Activated T-cell treated with anti-CD3 and anti-CD28 coated beads for 48 hours (primary cell): ENCODE measurements at regions not wholly inside any gene's neighbourhood (a gene's known extent, or its start where the extent isn't known, plus 50 kb on each side); places are given as distances from the start of the nearest gene placed in this dataset.
"Not testable (repeated sequence)": the region's sequence is repeated elsewhere in the genome, so short reads cannot be mapped to it uniquely, and the experiment has no call there.

Source experiments
- DNase-seq: peaks from one replicate; pipeline ENCODE4 v3.0.0-alpha.2; 2020; ENCODE audit warnings: low read depth

DNA sequence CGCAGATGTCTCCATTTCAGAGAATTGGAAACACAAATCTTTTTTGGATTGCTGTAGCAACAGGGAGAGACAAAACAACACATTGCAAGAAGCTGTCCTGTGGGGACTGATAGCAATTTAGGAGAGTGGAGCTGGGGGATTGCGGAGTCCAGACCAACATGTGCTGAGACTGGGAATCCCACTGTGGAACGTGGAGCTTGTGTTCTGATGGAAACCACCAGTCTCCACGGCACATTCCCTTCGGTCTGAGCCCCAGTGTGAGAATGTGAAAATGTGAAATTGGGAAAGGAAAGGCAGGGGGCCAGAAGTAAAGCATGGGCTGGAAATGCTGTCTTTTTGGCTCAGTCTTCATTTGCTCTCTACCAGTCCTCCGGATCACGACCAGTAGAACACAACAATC, 348.8 kb upstream of the TNC start:
- DNase-seq, result no peak

GRCh38 chr9:115469841-115470240, 351.9 kb upstream of the TNC start:
- DNase-seq, result no peak

GRCh38 chr9:115473032-115473431, 355.1 kb upstream of the TNC start:
- DNase-seq, result not testable (repeated sequence)

DNA sequence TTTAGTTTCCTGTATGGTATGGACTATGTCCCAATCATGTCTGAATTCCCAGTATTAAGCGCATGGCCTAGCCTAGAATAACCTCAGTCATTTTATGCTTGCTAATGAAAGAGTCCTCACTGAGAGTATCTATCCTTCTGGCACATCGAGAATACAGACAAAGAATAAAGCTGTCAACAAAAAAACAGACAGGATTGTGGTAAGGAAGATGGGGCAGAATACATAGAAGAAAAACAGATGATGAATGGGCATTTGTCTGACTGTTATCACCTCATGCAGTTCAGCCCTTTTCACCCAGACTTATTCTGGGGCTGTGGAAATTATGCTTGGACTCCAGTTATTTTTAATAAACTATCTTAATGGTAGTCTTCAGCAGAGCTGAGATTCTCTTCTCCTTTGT, 363.8 kb upstream of the TNC start:
- DNase-seq, result no peak

GRCh38 chr9:115482747-115483146, 364.8 kb upstream of the TNC start:
- DNase-seq, result no peak

- no peak for DNase-seq
These were observed 374.9 kb upstream of the TNC start for GRCh38 chr9:115492869-115493268.

GRCh38 chr9:115494393-115494792, 376.4 kb upstream of the TNC start:
- DNase-seq, result no peak

DNA sequence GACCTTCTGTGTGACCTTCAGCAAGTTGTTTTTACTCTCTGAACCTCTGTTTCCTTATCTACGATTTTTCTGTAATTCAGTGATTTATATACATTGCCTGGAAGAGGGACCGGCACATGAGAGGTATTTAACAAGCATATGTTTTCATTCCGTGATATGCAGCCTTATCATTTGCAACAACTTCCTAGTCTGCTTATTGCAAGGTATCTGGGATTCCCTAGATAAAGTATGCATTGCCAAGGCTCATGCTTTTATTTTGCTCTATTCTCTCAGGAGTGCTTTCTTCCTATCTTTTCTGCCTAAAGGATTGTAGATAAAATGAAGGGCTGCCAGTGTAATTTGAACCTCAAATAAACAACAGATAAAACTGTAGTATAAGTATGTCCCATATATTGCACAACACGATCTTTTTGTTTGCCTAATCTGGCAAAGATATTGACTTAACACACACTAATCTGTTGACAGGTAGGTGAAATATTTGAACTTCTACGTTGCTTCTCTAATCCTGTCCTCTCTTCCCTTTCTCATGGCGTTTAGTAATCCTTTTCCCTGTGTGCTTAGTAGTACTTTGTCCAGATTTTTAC, 377.2 kb upstream of the TNC start:
- no peak for DNase-seq

- no peak for DNase-seq
These were observed 377.9 kb upstream of the TNC start for GRCh38 chr9:115495836-115496235.

GRCh38 chr9:115498303-115498702, 380.3 kb upstream of the TNC start:
- DNase-seq, result no peak

- no peak for DNase-seq
These were observed 389.2 kb upstream of the TNC start for GRCh38 chr9:115507148-115507547.

GRCh38 chr9:115513148-115513547, 395.2 kb upstream of the TNC start:
- DNase-seq, result no peak

DNA sequence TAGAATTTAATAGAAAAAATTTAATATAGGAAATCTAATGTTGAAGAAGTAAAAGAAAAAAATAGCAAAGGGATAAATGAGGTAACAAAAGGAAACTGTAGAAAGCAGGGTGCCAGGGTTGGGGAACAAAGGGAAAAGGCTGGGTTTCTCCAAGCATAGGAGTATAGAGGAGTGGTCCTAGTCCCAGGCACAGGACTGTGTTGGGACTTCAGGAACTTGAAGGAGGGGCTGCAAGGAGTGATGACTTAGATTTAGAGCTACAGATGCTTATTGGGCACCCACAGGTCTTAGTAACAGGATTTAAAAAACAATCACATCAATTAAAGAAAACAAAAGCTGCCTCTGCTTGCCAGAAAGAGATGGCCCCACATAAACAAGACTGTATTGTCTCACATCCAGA, 396.5 kb upstream of the TNC start:
- DNase-seq, result no peak

DNA sequence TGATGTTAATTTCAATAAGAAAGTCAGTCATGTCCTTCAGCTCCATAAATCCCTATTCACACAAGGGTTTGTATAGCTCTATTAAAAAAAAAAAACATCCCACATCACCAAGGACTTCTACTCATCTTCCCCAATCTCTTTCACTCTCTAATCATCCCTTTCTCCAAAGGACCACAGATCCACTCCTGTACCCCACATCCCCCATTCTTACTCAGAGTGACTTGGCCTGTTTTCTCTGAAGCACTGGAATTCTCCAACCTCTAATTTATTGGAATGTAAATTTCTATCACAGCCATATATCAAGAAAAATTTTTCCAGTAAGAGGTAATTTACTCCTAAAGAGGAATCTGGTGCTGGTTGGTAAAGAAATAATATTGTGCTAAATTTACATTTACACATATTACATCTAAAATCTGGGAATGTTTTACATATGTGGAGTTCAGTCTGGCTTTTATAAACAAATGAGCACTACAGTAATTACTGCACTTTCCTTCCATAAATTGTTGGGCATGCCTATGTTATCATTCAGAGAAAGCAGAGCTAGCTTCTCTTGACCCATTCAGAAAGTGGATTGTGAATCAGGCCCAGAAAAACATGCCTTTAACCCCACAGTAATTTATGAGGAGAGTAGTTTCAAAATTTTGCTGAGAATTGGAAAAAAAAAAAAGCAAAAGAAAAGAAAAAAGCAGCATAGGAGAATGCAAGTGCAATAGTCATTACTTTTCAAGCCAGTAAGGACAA, 399.5 kb upstream of the TNC start:
- DNase-seq, result no peak

DNA sequence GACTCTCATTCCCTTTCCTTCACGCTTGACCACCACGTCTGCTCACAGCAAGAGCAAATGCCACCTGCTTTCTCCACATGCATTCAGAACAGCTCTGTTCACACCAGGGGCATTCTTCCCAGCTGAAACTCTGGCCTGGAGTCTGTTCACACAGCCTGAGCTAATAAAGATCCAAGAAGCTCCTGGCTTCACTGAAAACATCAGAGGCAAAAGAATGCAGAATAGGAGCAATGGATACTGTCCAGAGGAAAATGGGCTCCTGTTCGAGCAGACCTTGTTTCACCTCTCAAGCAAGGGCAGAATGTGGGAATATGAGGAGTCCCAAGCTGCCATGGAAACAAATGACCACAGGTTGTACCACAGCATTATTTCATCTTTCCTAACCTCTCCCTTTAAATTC, 402.7 kb upstream of the TNC start:
- no peak for DNase-seq

- DNase-seq, result no peak
These were observed 405.0 kb upstream of the TNC start for GRCh38 chr9:115522912-115523311.

DNA sequence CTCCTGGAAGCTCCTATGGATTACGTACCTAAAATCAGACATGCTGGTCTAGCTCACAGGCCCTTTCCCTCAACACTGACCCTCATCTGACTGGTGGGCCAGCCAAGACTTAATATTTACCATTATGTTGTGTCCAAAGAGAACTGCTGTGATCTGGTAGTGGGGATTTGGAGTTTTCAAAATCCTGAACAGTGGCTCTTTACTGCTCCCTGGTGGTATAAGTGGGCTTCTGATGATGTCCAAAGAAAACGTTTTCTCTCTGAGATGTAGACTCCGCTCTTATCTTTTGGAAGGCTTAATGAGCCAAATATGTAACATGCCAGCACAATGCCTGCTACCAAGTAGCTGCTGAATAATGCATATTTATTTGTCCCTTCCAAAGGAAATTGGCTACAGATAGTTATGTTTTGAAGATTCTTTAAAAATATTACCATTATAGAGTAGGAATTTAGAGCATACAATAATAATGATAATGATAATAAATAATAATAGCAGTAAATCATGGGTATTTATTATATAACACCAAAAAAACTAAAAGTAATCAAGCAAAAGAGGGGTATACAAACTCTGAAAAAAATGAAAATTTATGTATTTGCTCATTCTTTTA, 406.6 kb upstream of the TNC start:
- no peak for DNase-seq

DNA sequence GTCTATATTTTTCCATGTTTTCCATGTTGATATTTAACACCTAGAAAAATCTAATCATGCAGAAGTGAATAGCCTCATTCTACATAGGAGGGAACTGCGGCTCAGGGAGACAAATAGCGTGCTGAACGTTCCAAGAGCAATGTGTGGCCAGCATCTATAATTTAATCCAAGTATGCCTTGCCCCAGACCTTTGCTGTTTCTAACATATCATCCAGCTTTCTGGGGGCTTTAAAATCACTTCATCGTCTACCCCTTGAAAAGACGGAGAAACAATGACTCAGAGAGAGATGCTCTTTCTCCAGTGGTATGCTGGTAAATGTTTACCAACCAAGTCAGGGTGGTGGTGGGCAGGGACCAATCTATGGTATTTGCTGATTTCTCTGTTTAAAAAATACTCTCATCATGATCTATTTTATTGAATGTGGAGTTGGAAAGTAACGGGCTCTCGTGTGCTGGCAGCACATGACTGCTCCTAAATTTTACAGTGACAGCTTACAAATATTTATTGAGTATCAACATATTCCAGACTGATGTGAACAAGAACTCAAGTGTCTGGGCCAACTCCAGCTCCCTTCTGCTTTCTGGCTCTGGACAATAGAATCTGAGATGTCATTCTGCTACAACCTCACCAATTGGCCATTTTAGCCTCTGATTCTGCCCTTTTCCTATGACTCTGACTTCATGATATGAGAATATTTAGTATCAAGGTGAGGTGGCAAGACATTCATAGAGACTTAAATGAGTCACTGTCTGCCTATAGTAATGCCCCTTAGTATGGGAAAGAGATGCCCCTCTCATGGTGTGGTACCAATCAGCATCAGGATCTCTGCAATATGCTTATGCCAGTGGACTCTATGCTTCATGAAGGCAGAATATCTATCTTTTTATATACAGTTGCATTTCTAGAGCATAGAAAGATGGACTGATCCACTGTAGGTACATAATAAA, 407.4 kb upstream of the TNC start:
- no peak for DNase-seq

- DNase-seq, result no peak
These were observed 413.6 kb upstream of the TNC start for GRCh38 chr9:115531410-115532125.

DNA sequence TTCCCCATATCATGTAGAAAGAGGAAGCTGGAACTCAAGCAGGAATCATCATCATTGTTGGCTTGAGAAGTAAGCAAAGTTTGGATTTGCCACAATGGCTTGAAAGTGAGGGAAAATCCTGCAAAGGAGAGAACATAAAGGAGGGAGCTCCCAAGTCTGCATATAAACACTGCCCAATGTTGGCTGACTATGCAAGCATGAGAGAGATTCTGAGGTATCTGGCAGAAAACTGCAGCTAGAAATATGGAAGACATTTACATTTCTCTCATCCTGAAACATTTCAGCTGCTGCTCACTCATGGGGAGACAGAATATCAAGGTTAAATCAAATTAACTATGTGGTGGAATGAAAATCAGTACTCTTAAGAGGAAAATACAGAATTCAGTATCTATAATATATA, 415.6 kb upstream of the TNC start:
- DNase-seq, result no peak

GRCh38 chr9:115540091-115540490, 422.1 kb upstream of the TNC start:
- no peak for DNase-seq

DNA sequence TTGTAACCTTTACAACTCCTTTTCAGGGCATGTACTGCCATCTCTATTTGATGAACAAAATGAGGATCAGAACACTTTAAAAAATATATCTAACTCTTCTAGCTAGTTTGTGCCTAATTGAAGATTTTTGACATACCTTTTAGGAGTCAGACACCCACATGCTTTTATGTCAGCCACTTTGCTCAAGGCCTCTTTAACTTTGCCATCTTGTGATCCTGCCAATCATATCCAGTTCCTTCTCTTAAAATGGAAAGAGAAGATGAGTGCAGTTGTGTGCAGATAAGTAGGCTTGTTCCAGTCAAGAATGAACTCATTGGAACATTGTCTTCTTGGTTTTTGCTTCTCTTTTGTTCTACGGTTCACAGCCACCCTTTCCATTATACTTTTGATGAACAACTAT, 425.6 kb upstream of the TNC start:
- DNase-seq, result no peak
